Muscle of arm (tissue), 1 donor: ENCODE measurements at regions not wholly inside any gene's neighbourhood (a gene's known extent, or its start where the extent isn't known, plus 50 kb on each side); places are given as distances from the start of the nearest gene placed in this dataset.
"Not testable (repeated sequence)": the region's sequence is repeated elsewhere in the genome, so short reads cannot be mapped to it uniquely, and the experiment has no call there.

Source experiments
- DNase-seq: peaks from one replicate; pipeline ENCODE4 v3.0.0-alpha.2; 2013

- DNase-seq = no peak
Measured at GRCh38 chr20:53647286-53647821, 53.7 kb upstream of the ZNF217 start.

- no peak for DNase-seq
Measured at GRCh38 chr20:53646550-53646949, 52.9 kb upstream of the ZNF217 start.

DNA sequence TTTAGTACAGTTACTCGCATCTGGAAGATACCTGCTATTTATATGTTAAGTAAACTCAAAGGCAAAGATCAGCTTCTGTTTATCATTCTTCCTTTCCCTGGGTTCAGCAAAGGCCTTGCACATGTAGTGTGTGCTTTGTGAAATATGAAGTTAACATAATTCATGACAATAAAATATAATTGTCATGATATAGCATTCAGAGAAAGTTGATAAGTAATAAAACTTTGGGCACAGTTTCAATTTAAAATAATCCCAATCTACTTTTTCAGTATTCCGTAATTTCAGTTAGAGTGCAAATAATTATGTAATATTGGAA, 51.9 kb upstream of the ZNF217 start:
- no peak for DNase-seq

DNA sequence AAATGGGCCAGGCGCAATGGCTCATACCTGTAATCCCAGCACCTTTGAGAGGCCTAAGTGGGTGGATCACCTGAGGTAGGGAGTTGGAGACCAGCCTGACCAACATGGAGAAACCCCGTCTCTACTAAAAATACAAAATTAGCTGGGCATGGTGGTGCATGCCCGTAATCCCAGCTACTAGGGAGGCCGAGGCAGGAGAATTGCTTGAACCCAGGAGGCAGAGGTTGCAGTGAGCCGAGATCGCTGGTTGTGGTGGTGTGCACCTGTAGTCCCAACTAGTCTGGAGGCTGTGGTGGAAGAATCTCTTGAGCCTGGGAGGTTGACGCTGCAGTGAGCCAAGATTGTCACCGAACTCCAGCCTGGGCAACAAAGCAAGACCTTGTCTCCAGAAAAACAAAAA, 50.5 kb upstream of the ZNF217 start:
- DNase-seq = not testable (repeated sequence)
